Epidermal melanocyte (primary cell): ENCODE measurements at regions not wholly inside any gene's neighbourhood (a gene's known extent, or its start where the extent isn't known, plus 50 kb on each side); places are given as distances from the start of the nearest gene placed in this dataset.
"Not testable (repeated sequence)": the region's sequence is repeated elsewhere in the genome, so short reads cannot be mapped to it uniquely, and the experiment has no call there.

Experiments used
- DNase-seq: peaks from one replicate; pipeline ENCODE4 v3.0.0; 2011; ENCODE audit warnings: low spot score; ENCODE audit not compliant: insufficient read length

- DNase-seq, result no peak
Measured at GRCh38 chr12:131561891-131562684, 148.8 kb upstream of the SFSWAP start.

- not testable (repeated sequence) for DNase-seq
Measured at GRCh38 chr12:131564138-131564727, 146.7 kb upstream of the SFSWAP start.

- no peak for DNase-seq
Measured at GRCh38 chr12:131564845-131565244, 146.0 kb upstream of the SFSWAP start.

- no peak for DNase-seq
Measured at GRCh38 chr12:131565267-131566015, 145.4 kb upstream of the SFSWAP start.

GRCh38 chr12:131568336-131568735 lies 142.6 kb upstream of the SFSWAP start:
- no peak for DNase-seq

- no peak for DNase-seq
Measured at GRCh38 chr12:131570596-131570995, 140.3 kb upstream of the SFSWAP start.

GRCh38 chr12:131571827-131572226 lies 139.1 kb upstream of the SFSWAP start:
- DNase-seq, result no peak

- no peak for DNase-seq
Measured at GRCh38 chr12:131572626-131573025, 138.3 kb upstream of the SFSWAP start.

GRCh38 chr12:131573631-131574394 lies 137.1 kb upstream of the SFSWAP start:
- no peak for DNase-seq

- no peak for DNase-seq
Measured at GRCh38 chr12:131574395-131574771, 136.5 kb upstream of the SFSWAP start.

GRCh38 chr12:131575371-131575770 lies 135.5 kb upstream of the SFSWAP start:
- no peak for DNase-seq

- DNase-seq, result not testable (repeated sequence)
Measured at GRCh38 chr12:131576734-131577133, 134.2 kb upstream of the SFSWAP start.

GRCh38 chr12:131577766-131578165 lies 133.1 kb upstream of the SFSWAP start:
- no peak for DNase-seq

GRCh38 chr12:131578828-131579470 lies 131.9 kb upstream of the SFSWAP start:
- no peak for DNase-seq

GRCh38 chr12:131583090-131583712 lies 127.7 kb upstream of the SFSWAP start:
- no peak for DNase-seq

GRCh38 chr12:131586269-131586668 lies 124.6 kb upstream of the SFSWAP start:
- DNase-seq, result no peak

- DNase-seq, result no peak
Measured at GRCh38 chr12:131586761-131587160, 124.1 kb upstream of the SFSWAP start.

GRCh38 chr12:131587565-131587964 lies 123.3 kb upstream of the SFSWAP start:
- no peak for DNase-seq

- no peak for DNase-seq
Measured at GRCh38 chr12:131589221-131589897, 121.5 kb upstream of the SFSWAP start.

GRCh38 chr12:131589966-131590365 lies 120.9 kb upstream of the SFSWAP start:
- no peak for DNase-seq
